ENCODE measurements at regions not wholly inside any gene's neighbourhood (a gene's known extent, or its start where the extent isn't known, plus 50 kb on each side); places are given as distances from the start of the nearest gene placed in this dataset.
"Not testable (repeated sequence)": the region's sequence is repeated elsewhere in the genome, so short reads cannot be mapped to it uniquely, and the experiment has no call there.

DNA sequence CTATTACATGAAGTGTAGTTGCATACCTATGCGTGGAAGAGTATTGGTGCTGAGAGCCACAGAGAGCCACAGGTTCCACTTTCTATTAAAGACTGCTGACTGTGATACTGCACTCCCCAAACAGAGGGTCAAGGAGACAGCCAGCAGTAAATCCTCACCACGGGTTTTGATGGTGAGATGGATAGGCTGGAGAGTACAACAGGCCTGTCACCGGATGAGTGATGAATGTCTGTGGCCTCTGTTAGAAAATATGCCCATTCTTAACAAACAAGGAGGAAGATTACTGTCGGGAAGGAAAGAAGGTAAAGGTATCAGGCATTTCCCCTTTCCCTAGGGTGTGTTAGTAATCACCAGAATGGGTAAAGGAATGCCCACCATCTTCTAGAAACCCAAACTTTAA, 286.5 kb downstream of the ALDH8A1 start:
- no peak for DNase-seq (ENCODE audit: extremely low spot score)
- Histone ChIP-seq H3K4me3 (no peak overlapping the region), H3K4me1 (no peaks in the 10 kb centered on the region), H3K27me3 (no peaks in the 10 kb centered on the region), H3K9me3 (no peaks in the 10 kb centered on the region), H3K36me3 (no peaks in the 10 kb centered on the region), H3K27ac (replicated peaks in 1 of 4) (no peak overlapping the region)
- no peak for TF ChIP-seq EP300 (IDR thresholded peaks at IDR 0.05)
- no peak for TF ChIP-seq POLR2A (IDR thresholded peaks at IDR 0.05; ENCODE audit: low read depth)
- TF ChIP-seq, protein P1, sequence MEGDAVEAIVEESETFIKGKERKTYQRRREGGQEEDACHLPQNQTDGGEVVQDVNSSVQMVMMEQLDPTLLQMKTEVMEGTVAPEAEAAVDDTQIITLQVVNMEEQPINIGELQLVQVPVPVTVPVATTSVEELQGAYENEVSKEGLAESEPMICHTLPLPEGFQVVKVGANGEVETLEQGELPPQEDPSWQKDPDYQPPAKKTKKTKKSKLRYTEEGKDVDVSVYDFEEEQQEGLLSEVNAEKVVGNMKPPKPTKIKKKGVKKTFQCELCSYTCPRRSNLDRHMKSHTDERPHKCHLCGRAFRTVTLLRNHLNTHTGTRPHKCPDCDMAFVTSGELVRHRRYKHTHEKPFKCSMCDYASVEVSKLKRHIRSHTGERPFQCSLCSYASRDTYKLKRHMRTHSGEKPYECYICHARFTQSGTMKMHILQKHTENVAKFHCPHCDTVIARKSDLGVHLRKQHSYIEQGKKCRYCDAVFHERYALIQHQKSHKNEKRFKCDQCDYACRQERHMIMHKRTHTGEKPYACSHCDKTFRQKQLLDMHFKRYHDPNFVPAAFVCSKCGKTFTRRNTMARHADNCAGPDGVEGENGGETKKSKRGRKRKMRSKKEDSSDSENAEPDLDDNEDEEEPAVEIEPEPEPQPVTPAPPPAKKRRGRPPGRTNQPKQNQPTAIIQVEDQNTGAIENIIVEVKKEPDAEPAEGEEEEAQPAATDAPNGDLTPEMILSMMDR (IDR thresholded peaks at IDR 0.05), result no peak
- no peak for TF ChIP-seq POLR2AphosphoS5 (IDR thresholded peaks at IDR 0.05)
- WGBS, result 84% methylated on average over 4 of the region's 4 CpGs
- intact Hi-C loops (cut with DNase I), result no loop called here

- no peak for DNase-seq (ENCODE audit: extremely low spot score)
- no peaks in the 10 kb centered on the region for H3K27me3 ChIP-seq
- H3K4me3 ChIP-seq, result no peak overlapping the region
- H3K36me3 ChIP-seq, result no peaks in the 10 kb centered on the region
- intact Hi-C loops (cut with DNase I), result no loop called here
- no peaks in the 10 kb centered on the region for H3K4me1 ChIP-seq
- no peak for TF ChIP-seq EP300 (IDR thresholded peaks at IDR 0.05)
- TF ChIP-seq POLR2AphosphoS5 (IDR thresholded peaks at IDR 0.05), result no peak
- TF ChIP-seq, protein P1 (IDR thresholded peaks at IDR 0.05), result no peak
- no peak for TF ChIP-seq POLR2A (IDR thresholded peaks at IDR 0.05; ENCODE audit: low read depth)
- no peaks in the 10 kb centered on the region for H3K9me3 ChIP-seq
- H3K27ac ChIP-seq (replicated peaks in 1 of 4), result no peak overlapping the region
These were observed 287.7 kb downstream of the ALDH8A1 start for GRCh38 chr6:134662077-134662700.

DNA sequence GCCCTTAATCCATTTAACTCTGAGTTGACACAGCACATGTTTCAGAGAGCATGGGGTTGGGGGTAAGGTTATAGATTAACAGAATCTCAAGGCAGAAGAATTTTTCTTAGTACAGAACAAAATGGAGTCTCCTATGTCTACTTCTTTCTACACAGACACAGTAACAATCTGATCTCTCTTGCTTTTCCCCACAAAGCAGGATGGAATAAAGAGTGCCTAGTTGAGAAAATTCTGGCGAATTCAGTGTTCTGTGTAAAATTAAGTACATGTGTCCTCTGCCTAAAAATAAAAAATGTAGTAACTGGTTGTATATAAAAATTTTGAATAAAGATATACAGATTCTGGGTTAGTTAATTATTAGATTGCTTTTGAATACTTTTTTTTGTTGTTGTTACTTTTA, 290.0 kb downstream of the ALDH8A1 start:
- H3K36me3 ChIP-seq; H3K27me3 ChIP-seq; H3K27ac ChIP-seq (replicated peaks in 1 of 4); intact Hi-C loops (cut with DNase I); H3K9me3 ChIP-seq; H3K4me3 ChIP-seq; H3K4me1 ChIP-seq; DNase-seq (ENCODE audit: extremely low spot score): not testable (repeated sequence)
- 97% methylated on average over 1 of the region's 1 CpG for WGBS

- TF ChIP-seq POLR2AphosphoS5 (IDR thresholded peaks at IDR 0.05) (no peak), POLR2A (IDR thresholded peaks at IDR 0.05; ENCODE audit: low read depth) (no peak), EP300 (IDR thresholded peaks at IDR 0.05) (no peak)
- TF ChIP-seq, protein P1 (IDR thresholded peaks at IDR 0.05), result no peak
- H3K4me3 ChIP-seq, result no peak overlapping the region
- DNase-seq (ENCODE audit: extremely low spot score), result no peak
- H3K4me1 ChIP-seq, result no peaks in the 10 kb centered on the region
- WGBS, result 85% methylated on average over 5 of the region's 5 CpGs
- no peaks in the 10 kb centered on the region for H3K9me3 ChIP-seq
- intact Hi-C loops (cut with DNase I), result no loop called here
- H3K36me3 ChIP-seq, result no peaks in the 10 kb centered on the region
- H3K27ac ChIP-seq (replicated peaks in 1 of 4), result no peak overlapping the region
- no peaks in the 10 kb centered on the region for H3K27me3 ChIP-seq
These were observed 291.3 kb downstream of the ALDH8A1 start for GRCh38 chr6:134658596-134658995.

DNA sequence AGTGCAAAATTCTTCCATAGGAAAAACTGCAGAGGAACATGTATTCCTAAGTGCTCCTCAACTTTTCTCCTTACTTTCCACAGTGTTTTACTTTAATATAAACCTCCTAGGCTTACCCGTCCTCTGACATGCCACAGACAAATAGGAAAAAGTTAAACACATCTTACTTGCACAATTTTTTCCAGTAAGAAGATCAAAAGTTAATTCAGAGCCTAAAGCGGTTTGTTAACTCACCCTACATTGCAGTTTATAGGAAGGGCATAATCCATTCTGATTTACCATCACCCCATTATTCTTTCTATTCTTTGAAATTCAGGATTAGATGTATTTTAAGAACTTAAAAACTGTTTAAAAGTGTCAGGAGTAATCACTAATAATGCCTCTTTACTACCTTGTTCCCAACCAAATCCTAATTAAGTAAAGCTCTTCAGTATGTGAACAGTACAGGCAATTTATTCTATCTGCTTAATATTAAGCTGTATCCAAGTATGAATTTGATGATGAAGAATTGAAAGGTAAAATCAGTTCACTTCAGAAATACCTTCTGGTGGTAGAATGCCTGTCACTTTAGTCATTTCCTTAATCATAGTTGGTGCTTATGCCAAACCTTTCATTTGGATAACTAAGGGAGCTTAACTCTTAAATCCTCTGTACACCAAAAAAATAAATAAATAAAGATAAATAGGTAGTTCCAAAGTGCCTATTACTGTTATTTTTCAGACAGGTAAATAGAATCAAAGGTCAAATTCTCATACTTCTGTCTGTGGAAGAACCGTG, 292.0 kb downstream of the ALDH8A1 start:
- DNase-seq (ENCODE audit: extremely low spot score), result no peak
- intact Hi-C loops (cut with DNase I), result no loop called here
- TF ChIP-seq EP300 (IDR thresholded peaks at IDR 0.05) (no peak), POLR2AphosphoS5 (IDR thresholded peaks at IDR 0.05) (no peak), POLR2A (IDR thresholded peaks at IDR 0.05; ENCODE audit: low read depth) (no peak)
- TF ChIP-seq, protein P1 (IDR thresholded peaks at IDR 0.05), result no peak
- H3K36me3 ChIP-seq, result no peaks in the 10 kb centered on the region
- no peaks in the 10 kb centered on the region for H3K9me3 ChIP-seq
- H3K4me1 ChIP-seq, result no peaks in the 10 kb centered on the region
- 79% methylated on average over 3 of the region's 3 CpGs for WGBS
- no peak overlapping the region for H3K27ac ChIP-seq (replicated peaks in 1 of 4)
- no peak overlapping the region for H3K4me3 ChIP-seq
- no peaks in the 10 kb centered on the region for H3K27me3 ChIP-seq

All from esophagus muscularis mucosa (tissue), 4 donors.